ENCODE measurements at regions not wholly inside any gene's neighbourhood (a gene's known extent, or its start where the extent isn't known, plus 50 kb on each side); places are given as distances from the start of the nearest gene placed in this dataset.

GRCh38 chr10:107427016-107427415 is 262.5 kb upstream of the SORCS1 start:
- H3K4me3 ChIP-seq = no peak overlapping the region
- no peaks in the 10 kb centered on the region for H3K27me3 ChIP-seq
- no peak overlapping the region for H3K27ac ChIP-seq
- no peak for TF ChIP-seq CTCF (IDR thresholded peaks at IDR 0.05)
- no peak for TF ChIP-seq POLR2A (IDR thresholded peaks at IDR 0.05)
- no peak for DNase-seq
- no peaks in the 10 kb centered on the region for H3K36me3 ChIP-seq
- no peaks in the 10 kb centered on the region for H3K4me1 ChIP-seq
- intact Hi-C loops (cut with DNase I; ENCODE audit: low total_unique reads) = no loop called here
- no peaks in the 10 kb centered on the region for H3K9me3 ChIP-seq

- intact Hi-C loops (cut with DNase I; ENCODE audit: low total_unique reads) = no loop called here
- no peak for DNase-seq
- no peaks in the 10 kb centered on the region for H3K9me3 ChIP-seq
- H3K4me1 ChIP-seq = no peaks in the 10 kb centered on the region
- no peaks in the 10 kb centered on the region for H3K27me3 ChIP-seq
- TF ChIP-seq CTCF (IDR thresholded peaks at IDR 0.05) (no peak), POLR2A (IDR thresholded peaks at IDR 0.05) (no peak)
- H3K36me3 ChIP-seq = no peaks in the 10 kb centered on the region
- no peak overlapping the region for H3K4me3 ChIP-seq
- no peak overlapping the region for H3K27ac ChIP-seq
These were observed 261.5 kb upstream of the SORCS1 start for GRCh38 chr10:107425931-107426553.

- DNase-seq = no peak
- Histone ChIP-seq H3K27me3 (no peaks in the 10 kb centered on the region), H3K9me3 (no peaks in the 10 kb centered on the region), H3K36me3 (no peaks in the 10 kb centered on the region), H3K4me3 (no peak overlapping the region), H3K27ac (no peak overlapping the region), H3K4me1 (no peaks in the 10 kb centered on the region)
- intact Hi-C loops (cut with DNase I; ENCODE audit: low total_unique reads) = no loop called here
- no peak for TF ChIP-seq CTCF (IDR thresholded peaks at IDR 0.05)
These were observed 260.1 kb upstream of the SORCS1 start for GRCh38 chr10:107424628-107425027.

GRCh38 chr10:107423903-107424302 is 259.4 kb upstream of the SORCS1 start:
- intact Hi-C loops (cut with DNase I; ENCODE audit: low total_unique reads) = no loop called here
- no peaks in the 10 kb centered on the region for H3K36me3 ChIP-seq
- H3K4me1 ChIP-seq = no peaks in the 10 kb centered on the region
- H3K4me3 ChIP-seq = no peak overlapping the region
- no peaks in the 10 kb centered on the region for H3K9me3 ChIP-seq
- H3K27ac ChIP-seq = no peak overlapping the region
- no peak for TF ChIP-seq CTCF (IDR thresholded peaks at IDR 0.05)
- no peak for TF ChIP-seq POLR2A (IDR thresholded peaks at IDR 0.05)
- H3K27me3 ChIP-seq = no peaks in the 10 kb centered on the region
- no peak for DNase-seq

GRCh38 chr10:107422681-107423080 is 258.2 kb upstream of the SORCS1 start:
- intact Hi-C loops (cut with DNase I; ENCODE audit: low total_unique reads) = no loop called here
- TF ChIP-seq POLR2A (IDR thresholded peaks at IDR 0.05) = no peak
- no peak for TF ChIP-seq CTCF (IDR thresholded peaks at IDR 0.05)
- H3K27ac ChIP-seq = no peak overlapping the region

More at GRCh38 chr10:107422681-107423080, 258.2 kb upstream of the SORCS1 start:
- no peaks in the 10 kb centered on the region for H3K27me3 ChIP-seq
- DNase-seq = no peak
- H3K4me3 ChIP-seq = no peak overlapping the region
- no peaks in the 10 kb centered on the region for H3K9me3 ChIP-seq
- no peaks in the 10 kb centered on the region for H3K4me1 ChIP-seq
- no peaks in the 10 kb centered on the region for H3K36me3 ChIP-seq

All from uterus (tissue), 3 donors.